ENCODE measurements at regions not wholly inside any gene's neighbourhood (a gene's known extent, or its start where the extent isn't known, plus 50 kb on each side); places are given as distances from the start of the nearest gene placed in this dataset.

- DNase-seq (ENCODE audit: low spot score) = peak; percentile 29
Observed at GRCh38 chr15:95826412-95827195, 503.9 kb upstream of the NR2F2 start.

GRCh38 chr15:95829062-95829461 lies 501.4 kb upstream of the NR2F2 start:
- DNase-seq (ENCODE audit: low spot score) = no peak

- DNase-seq (ENCODE audit: low spot score) = no peak
Observed at GRCh38 chr15:95830281-95830680, 500.2 kb upstream of the NR2F2 start.

GRCh38 chr15:95832668-95833067 lies 497.8 kb upstream of the NR2F2 start:
- DNase-seq (ENCODE audit: low spot score) = no peak

GRCh38 chr15:95834028-95834804 lies 496.3 kb upstream of the NR2F2 start:
- no peak for DNase-seq (ENCODE audit: low spot score)

GRCh38 chr15:95836536-95836935 lies 494.0 kb upstream of the NR2F2 start:
- no peak for DNase-seq (ENCODE audit: low spot score)

GRCh38 chr15:95837341-95838004 lies 493.0 kb upstream of the NR2F2 start:
- DNase-seq (ENCODE audit: low spot score) = no peak

GRCh38 chr15:95839367-95839782 lies 491.1 kb upstream of the NR2F2 start:
- no peak for DNase-seq (ENCODE audit: low spot score)

- no peak for DNase-seq (ENCODE audit: low spot score)
Observed at GRCh38 chr15:95840004-95840403, 490.5 kb upstream of the NR2F2 start.

- DNase-seq (ENCODE audit: low spot score) = no peak
Observed at GRCh38 chr15:95840855-95841254, 489.6 kb upstream of the NR2F2 start.

GRCh38 chr15:95842576-95842975 lies 487.9 kb upstream of the NR2F2 start:
- DNase-seq (ENCODE audit: low spot score) = no peak

- DNase-seq (ENCODE audit: low spot score) = no peak
Observed at GRCh38 chr15:95843241-95843910, 487.1 kb upstream of the NR2F2 start.

- no peak for DNase-seq (ENCODE audit: low spot score)
Observed at GRCh38 chr15:95845862-95846515, 484.5 kb upstream of the NR2F2 start.

GRCh38 chr15:95848126-95848525 lies 482.4 kb upstream of the NR2F2 start:
- no peak for DNase-seq (ENCODE audit: low spot score)

- no peak for DNase-seq (ENCODE audit: low spot score)
Observed at GRCh38 chr15:95850837-95851236, 479.7 kb upstream of the NR2F2 start.

- DNase-seq (ENCODE audit: low spot score) = no peak
Observed at GRCh38 chr15:95853350-95853749, 477.1 kb upstream of the NR2F2 start.

GRCh38 chr15:95857124-95857757 lies 473.3 kb upstream of the NR2F2 start:
- DNase-seq (ENCODE audit: low spot score) = no peak

- DNase-seq (ENCODE audit: low spot score) = no peak
Observed at GRCh38 chr15:95857758-95858157, 472.7 kb upstream of the NR2F2 start.

GRCh38 chr15:95860406-95860805 lies 470.1 kb upstream of the NR2F2 start:
- DNase-seq (ENCODE audit: low spot score) = no peak

GRCh38 chr15:95864467-95864886 lies 466.0 kb upstream of the NR2F2 start:
- DNase-seq (ENCODE audit: low spot score) = no peak

- DNase-seq (ENCODE audit: low spot score) = no peak
Observed at GRCh38 chr15:95865330-95865739, 465.2 kb upstream of the NR2F2 start.
